ENCODE measurements at regions not wholly inside any gene's neighbourhood (a gene's known extent, or its start where the extent isn't known, plus 50 kb on each side); places are given as distances from the start of the nearest gene placed in this dataset.
"Not testable (repeated sequence)": the region's sequence is repeated elsewhere in the genome, so short reads cannot be mapped to it uniquely, and the experiment has no call there.

DNA sequence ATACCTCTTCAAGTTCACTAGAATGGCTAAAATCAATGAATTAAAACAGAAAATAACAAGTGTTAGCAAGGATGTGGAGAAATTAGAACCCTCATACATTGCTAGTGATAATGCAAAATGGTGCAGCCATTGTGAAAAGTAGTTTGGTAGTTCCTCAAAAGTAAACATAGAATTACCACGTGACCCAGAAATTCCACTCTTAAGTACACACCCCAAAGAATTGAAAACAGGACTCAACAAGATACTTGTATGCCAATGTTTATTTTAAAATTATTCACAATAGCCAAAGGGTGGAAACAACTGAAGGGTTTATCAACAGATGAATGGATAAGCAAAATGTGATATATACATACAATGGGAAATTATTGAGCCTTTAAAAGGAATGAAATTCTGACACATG lies 70.3 kb downstream of the BARX1 start:
- in situ Hi-C loops (cut with HindIII; ENCODE audit: low sequenced_read_pairs), result no loop called here
- no peak for DNase-seq (ENCODE audit: low spot score)

DNA sequence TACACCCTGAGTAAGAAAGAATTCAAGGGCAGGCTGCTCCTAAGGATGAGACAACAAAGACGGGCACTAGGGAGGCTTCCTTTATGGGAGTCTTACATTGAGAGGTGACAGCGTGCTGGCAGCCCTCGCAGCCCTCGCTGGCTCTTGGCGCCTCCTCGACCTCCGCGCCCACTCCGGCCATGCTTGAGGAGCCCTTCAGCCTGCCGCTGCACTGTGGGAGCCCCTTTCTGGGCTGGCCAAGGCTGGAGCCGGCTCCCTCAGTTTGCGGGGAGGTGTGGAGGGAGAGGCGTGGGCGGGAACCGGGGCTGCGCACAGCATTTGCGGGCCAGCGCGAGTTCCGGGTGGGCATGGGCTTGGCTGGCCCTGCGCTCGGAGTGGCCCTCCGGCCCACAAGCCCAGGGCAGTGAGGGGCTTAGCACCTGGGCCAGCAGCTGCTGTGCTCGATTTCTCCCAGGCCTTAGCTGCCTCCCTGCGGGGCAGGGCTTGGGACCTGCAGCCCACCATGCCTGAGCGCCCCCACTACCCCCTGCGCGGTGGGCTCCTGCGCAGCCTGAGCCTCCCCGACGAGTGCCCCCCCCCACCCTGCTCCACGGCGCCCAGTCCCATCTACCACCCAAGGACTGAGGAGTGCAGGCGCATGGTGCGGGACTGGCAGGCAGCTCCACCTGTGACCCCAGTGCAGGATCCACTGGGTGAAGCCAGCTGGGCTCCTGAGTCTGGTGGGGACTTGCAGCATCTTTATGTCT lies 75.3 kb downstream of the BARX1 start:
- in situ Hi-C loops (cut with HindIII; ENCODE audit: low sequenced_read_pairs); DNase-seq (ENCODE audit: low spot score): not testable (repeated sequence)

DNA sequence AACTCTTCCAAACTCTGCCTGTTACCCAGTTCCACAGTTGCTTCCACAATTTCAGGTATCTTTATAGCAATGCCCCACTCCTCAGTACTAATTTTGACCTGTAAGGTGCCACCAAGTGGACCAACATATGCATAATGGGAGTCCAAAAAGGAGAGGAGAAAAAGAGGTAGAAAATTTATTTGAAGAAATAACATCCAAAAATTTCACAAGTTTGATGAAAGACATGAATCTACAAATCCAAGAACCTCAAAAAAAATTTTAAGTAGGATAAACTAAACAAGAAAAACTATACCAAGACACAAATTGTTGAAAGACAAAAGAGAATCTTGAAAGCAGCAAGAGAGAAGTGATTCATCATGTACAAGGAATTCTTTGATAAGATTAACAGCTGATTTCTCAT lies 79.8 kb downstream of the BARX1 start:
- no peak for DNase-seq (ENCODE audit: low spot score)
- in situ Hi-C loops (cut with HindIII; ENCODE audit: low sequenced_read_pairs), result no loop called here

DNA sequence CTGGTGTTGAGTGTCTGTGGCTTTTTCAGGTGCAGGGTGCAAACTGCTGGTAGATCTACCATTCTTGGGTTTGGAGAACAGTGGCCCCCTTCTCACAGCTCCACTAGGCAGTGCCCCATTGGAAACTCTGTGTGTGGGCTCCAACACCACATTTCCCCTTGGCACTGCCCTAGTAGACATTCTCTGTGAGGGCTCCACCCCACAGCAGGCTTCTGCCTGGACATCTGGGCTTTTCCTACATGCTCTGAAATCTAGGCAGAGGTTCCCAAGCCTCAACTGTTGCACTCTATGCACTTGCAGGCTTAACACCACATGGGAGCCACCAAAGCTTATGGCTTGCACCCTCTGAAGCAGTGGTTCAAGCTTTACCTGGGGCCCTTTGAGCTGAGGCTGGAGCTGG lies 80.9 kb downstream of the BARX1 start:
- DNase-seq (ENCODE audit: low spot score), result no peak
- in situ Hi-C loops (cut with HindIII; ENCODE audit: low sequenced_read_pairs), result no loop called here

DNA sequence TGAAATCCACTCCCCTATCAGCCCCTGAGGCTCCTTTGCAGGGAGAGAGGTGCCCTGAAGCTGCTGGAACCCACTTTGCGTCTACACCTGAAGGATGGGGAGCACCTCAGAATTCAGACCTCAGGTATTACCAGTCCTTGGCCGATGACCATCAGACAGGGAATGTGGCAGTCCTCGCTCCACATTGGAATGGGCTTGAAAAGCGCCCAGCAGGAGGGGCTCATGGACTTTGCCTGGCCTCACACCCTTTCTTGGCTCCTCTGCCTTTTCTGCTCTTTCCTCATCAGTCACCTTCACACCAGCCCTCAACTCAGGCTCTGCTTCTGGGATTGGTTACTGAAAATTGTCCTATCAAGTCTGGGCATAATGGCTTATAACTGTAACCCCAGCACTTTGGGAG lies 83.9 kb downstream of the BARX1 start:
- DNase-seq (ENCODE audit: low spot score), result no peak
- in situ Hi-C loops (cut with HindIII; ENCODE audit: low sequenced_read_pairs), result no loop called here

DNA sequence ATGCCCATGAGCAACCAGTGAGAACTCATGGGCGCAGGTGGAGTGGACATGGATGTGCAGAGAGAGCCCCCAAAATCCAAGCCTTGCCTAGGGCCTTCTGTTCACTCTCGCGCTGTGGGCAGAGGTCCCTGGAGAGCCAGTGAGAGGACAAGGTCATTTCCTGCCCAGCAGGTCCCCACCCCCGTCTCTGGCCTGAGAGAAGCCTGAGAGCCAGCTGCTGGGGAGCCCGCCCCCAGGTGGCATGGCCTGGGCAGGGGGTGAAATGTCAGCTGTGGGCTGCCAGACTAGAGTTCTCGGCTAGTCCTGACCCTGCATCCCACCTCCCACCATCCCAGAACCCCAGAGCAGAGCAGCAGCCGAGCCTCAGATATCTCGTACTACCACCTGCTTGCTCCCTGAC lies 85.3 kb downstream of the BARX1 start:
- DNase-seq (ENCODE audit: low spot score), result no peak
- in situ Hi-C loops (cut with HindIII; ENCODE audit: low sequenced_read_pairs), result no loop called here

DNA sequence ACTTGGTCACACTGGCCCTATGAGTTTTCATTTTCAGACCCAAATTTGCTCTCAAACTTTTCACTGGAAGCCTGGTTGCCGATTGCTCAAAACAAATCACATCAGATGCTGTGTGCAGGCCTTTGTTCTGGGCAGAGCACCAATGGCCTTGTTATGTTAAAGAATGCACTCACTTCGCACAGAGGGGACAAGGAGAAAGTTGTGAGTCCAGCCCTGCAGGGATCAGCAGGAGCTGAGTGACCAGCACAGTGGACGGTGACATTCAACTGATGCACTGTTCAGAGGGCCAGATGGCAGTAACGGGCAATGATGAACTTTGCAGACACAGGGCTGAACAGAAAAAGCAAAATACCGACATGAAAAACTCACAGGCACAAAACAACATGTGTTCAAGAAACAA lies 86.1 kb downstream of the BARX1 start:
- DNase-seq (ENCODE audit: low spot score), result no peak
- in situ Hi-C loops (cut with HindIII; ENCODE audit: low sequenced_read_pairs), result no loop called here

DNA sequence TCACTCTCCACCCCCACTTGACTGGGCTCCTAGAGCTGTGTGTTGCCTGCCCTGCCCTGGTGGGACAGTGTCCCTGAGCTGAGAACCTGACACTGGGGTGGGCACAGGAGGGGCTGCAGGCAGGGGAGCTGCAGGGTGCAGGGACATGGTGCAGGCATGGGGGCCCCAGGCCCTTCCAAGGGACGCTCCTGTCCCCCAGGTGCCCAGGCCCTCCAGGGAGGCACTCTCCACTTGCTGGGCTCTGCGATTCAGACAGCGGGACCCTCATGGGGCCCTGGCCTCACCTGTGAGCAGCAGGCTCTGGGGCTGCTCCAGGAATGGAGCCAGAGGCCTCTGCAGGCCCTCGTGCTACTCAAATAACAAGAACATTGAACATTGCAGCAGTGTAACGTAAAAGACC lies 89.4 kb downstream of the BARX1 start:
- DNase-seq (ENCODE audit: low spot score), result no peak
- in situ Hi-C loops (cut with HindIII; ENCODE audit: low sequenced_read_pairs), result no loop called here

DNA sequence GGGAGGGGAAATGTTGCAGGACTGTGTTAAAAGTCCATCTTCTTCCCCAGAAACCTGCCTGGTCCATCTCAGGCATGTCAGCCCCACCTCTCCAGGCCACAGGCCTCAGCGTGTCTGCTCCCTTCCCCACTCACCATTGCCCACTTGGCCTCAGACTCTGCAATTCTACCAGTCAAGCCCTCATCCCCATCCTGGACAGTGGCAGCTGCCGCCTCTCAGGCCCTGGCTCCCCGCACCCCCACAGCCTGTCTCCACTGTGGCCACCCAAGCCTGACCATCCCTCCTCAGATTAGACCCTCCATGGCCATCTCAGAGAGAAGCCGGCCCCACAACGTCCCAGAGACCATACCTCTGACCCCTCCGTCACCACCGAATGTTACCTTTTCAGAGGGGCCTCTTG lies 89.9 kb downstream of the BARX1 start:
- in situ Hi-C loops (cut with HindIII; ENCODE audit: low sequenced_read_pairs), result no loop called here
- no peak for DNase-seq (ENCODE audit: low spot score)

DNA sequence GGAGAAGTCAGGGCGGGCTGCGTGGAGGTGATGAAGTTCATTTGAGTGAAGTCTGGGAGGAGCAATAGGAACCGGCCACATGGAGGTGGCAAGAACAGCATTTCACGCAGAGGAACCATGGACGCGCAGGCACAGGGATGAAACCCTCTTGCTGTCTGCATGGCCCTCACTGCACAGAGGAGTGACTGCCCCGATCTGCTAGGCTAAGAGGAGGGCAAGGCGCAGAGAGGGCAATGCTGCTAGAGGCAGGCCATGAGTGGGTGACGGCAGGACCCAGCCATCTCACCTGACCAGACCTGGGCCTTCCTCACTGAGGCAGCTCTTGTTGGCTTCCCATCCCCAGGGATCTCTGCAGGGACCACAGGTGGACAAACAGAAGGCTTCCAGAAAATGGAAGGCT lies 90.3 kb downstream of the BARX1 start:
- in situ Hi-C loops (cut with HindIII; ENCODE audit: low sequenced_read_pairs), result no loop called here
- no peak for DNase-seq (ENCODE audit: low spot score)

DNA sequence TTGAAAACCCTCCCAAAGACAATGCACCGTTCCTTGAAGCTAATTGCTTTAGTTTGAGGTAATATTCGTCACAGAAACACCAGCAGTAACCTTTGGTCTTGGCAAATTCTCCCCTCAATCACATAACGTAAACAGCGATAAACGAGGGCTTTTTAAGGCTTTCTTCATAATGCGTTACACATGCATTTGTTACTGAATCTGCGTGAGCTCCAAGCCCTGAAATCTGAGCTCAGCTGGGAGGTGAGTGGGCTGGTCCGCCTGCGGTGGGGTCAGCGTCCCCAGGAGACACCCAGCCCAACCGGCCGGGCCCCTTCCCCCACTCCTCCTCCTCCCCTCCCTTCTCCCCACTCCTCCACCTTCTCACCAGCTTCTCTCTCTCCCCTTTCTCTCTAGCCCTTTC lies 91.1 kb downstream of the BARX1 start:
- in situ Hi-C loops (cut with HindIII; ENCODE audit: low sequenced_read_pairs), result no loop called here
- no peak for DNase-seq (ENCODE audit: low spot score)

DNA sequence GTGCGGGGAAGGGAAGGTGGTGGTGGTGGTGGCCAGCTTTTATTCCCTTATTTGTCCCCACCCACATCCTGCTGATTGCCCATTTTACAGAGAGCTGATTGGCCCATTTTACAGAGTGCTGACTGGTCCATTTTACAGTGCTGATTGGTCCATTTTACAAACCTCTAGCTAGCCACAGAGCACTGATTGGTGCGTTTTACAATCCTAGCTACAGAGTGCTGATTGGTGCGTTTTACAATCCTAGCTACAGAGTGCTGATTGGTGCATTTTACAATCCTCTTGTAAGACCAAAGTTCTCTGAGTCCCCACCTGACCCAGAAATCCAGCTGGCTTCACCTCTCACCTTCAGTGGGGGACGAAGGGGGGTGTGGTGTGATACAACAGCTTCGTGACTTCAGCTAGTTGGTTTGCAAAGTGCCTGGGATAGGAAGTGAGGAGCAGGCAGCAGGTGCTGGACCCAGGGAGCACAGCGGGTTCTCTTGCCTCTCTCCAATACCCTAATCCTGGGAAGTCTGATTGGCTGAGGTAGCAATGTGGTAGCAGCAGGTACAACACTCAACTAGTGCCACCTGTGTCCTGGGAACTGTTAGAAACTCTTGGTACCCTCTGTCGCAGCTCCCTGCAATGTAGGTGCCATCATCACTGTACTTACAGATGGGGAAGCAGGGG lies 92.1 kb downstream of the BARX1 start:
- in situ Hi-C loops (cut with HindIII; ENCODE audit: low sequenced_read_pairs), result no loop called here
- no peak for DNase-seq (ENCODE audit: low spot score)

DNA sequence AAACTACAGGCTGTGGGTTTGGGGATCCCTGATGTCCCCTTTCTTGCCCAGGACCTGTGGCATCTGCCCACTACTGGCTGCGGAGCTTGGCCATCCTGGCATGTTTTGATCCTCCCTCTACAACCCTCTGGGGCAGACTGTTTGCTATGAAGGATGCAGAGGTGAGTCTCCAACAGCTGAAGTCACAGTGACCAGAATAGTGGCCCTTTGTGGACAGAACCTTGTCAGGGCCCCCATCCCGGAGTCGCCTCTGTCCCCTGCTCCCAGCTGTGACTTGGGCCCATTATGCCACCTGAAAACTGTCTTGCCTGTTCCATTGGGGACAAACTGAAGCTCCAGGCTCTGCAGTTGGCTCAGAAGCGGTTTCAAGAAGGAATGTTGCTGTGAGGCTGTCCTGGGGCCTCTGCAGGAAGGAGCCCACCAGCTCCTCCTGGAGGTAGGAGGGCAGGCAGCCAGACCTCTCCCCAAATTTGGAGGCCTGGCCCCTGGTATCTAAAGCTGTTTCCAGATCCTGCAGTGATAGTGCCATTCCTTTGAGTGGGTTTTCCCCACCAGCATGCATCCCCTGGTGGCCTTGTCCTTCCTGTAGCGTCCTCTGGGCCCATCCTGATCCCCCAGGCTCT lies 93.3 kb downstream of the BARX1 start:
- DNase-seq (ENCODE audit: low spot score), result no peak

DNA sequence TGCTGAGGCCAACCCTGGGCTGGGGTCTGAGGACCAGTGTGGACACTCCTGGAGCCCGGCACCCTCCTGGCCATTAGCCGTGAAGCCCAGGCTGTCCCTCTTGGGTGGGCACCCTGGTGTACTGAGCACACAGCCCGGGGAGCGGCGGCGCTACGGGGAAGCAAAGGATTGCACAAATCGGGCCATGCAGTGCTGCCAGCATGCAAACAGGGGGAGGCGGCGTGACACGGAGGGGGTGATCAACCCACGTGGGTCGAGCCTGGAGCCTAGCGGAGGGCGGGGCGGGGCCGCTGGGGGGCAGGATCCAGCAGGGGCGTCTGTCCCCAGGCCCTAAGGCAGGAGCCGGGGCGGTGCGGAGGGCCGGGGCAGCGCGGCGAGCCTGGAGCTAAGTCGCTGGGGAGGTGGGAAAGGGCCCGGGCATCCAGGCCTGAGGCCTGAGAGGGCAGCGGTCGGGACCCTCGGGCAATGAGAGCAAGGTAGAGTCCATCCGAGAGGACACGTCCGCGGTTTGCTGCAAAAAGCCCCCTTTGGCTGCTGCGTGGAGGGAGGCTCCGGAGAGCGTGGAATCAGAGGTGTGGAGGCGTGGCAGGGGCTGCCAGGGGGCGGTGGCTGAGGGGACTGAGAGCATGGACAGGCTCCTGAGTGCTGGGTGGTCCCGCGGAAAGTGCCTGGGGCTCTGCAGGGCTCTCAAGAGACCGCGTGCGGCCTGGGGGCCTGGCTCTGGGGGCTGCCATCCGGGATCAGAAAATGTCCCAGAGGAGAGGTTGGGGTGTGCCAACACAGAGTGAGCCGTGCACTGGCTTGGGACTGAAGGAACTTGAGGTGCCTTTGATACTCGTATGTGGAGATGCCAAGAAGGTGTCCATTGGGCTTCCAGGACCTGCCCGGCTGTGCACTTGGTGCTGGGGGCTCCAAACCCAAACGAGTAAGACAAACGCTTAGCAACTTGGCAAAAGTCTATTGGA lies 94.2 kb downstream of the BARX1 start:
- in situ Hi-C loops (cut with HindIII; ENCODE audit: low sequenced_read_pairs), result no loop called here
- DNase-seq (ENCODE audit: low spot score), result no peak

More for the DNA sequence above, 93.3 kb downstream of the BARX1 start:
- in situ Hi-C loops (cut with HindIII; ENCODE audit: low sequenced_read_pairs), result no loop called here

DNA sequence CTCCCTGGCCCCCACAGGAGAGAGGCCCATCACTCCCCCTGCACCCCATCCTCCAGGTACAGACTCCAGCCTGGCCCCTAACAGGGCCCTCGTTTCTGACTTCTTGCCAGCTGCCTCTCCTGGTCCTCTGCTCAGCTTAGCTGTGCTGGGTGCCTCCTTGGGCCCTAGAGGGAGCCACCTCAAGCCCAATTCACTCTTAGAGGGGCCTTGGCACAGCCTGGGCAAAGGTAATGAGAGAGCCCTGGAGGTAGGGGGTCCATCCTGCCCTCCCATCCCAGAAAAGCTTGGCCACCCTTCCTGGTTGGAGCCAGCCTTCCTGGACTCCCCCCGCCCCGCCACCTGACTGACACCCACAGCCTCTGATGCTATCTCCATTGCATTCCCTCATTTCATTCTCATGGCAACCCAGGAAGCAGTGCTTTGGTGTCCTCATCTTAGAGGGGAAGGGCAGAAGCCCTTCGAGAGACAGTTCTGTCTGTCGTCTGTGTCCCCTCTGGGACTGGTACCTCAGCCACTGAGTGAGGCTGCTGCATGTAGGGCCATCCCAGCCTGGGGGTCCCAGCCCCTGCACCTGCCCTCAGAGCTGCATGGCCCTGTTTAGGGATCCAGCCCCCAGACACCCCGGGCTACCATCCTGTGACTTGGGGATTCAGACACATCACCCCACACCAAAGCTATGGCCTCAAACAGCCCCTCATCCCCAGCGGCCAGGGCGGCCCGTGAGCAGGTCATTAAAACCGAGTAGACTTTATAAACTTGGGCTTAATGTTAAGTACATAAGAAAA lies 95.5 kb downstream of the BARX1 start:
- DNase-seq (ENCODE audit: low spot score), result no peak
- in situ Hi-C loops (cut with HindIII; ENCODE audit: low sequenced_read_pairs), result no loop called here

DNA sequence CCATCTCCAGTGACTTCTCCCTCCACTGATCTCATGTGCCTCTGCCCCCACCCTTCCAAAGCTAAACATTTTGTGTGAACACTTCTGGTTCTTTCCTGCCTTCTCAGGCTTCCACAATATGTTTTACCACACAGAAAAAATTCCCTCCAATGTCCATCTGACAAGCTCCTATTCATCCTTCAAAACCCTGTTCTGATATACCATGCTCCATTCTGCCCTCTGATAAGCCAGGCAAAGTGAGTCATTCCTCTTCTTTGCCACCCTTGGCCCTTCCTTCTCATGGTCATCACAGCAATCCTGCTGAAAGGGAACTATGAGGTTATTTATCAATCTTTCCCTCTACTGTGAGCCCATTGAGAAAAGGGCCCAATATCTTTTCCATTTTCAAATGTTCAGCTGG lies 97.6 kb downstream of the BARX1 start:
- in situ Hi-C loops (cut with HindIII; ENCODE audit: low sequenced_read_pairs), result no loop called here
- DNase-seq (ENCODE audit: low spot score), result no peak

DNA sequence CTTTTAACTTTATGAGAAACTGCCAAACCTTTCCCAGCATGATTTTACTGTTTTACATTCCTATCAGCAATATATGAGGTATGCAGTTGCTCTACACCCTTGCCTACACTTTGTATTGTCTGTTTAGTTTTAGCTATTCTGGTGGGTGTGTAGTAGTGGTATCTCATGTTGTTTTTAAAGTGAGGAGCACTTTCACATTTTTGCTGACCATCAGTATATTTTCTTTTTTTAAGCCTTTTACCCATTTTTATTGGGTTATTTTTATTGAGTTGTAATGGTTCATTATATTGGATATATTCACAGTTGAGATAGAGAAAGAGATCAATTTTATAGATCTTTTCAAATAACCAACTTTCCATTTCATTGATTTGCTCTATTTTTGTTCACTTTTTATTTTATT lies 102.4 kb downstream of the BARX1 start:
- no peak for DNase-seq (ENCODE audit: low spot score)
- in situ Hi-C loops (cut with HindIII; ENCODE audit: low sequenced_read_pairs), result no loop called here

DNA sequence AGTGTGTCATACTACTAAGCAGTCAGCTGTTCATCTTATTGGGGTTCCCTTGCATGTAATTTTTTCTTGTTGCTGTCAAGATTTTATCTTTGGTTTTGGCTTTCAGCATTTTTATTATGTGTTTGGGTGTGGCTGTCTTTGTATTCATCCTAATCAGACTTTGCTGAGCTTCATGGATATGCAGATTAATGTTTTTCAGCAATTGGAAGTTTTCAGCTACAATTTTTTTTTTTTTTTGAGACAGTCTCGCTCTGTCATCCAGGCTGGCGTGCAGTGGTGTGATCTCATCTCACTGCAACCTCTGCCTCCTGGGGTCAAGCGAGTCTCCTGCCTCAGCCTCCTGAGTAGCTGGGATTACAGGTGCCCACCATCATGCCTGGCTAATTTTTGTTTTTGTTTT lies 108.8 kb downstream of the BARX1 start:
- no peak for DNase-seq (ENCODE audit: low spot score)
- in situ Hi-C loops (cut with HindIII; ENCODE audit: low sequenced_read_pairs), result no loop called here

DNA sequence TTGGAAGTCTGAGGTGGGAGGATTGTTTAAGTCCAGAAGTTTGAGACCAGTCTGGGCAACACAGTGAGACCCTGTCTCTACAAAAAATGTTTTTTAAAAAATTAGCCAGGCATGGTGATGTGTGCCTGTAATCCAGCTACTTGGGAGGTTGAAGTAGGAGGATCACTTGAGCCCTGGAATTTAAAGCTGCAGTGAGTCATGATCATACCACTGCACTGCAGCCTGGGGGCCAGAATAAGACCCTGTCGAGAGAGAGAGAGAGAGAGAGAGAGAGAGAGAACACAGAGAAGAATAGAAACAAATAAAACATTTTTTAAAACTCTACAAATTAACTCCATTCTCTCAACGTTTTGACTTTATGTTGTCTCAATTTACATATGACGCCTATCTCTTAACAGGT lies 111.8 kb downstream of the BARX1 start:
- in situ Hi-C loops (cut with HindIII; ENCODE audit: low sequenced_read_pairs), result no loop called here
- DNase-seq (ENCODE audit: low spot score), result no peak
